NCI-H345 (cell line): ENCODE measurements at regions not wholly inside any gene's neighbourhood (a gene's known extent, or its start where the extent isn't known, plus 50 kb on each side); places are given as distances from the start of the nearest gene placed in this dataset.
"Not testable (repeated sequence)": the region's sequence is repeated elsewhere in the genome, so short reads cannot be mapped to it uniquely, and the experiment has no call there.

Experiments used
- DNase-seq: peaks from one replicate; lab custom pipeline; 2025; lab: John Stamatoyannopoulos, UW

GRCh38 chr12:47610686-47611252 lies 95.1 kb downstream of the RPAP3 start:
- DNase-seq = no peak

- DNase-seq = no peak
These were observed 96.0 kb downstream of the RPAP3 start for GRCh38 chr12:47609806-47610205.

GRCh38 chr12:47608671-47609070 lies 97.2 kb downstream of the RPAP3 start:
- DNase-seq = not testable (repeated sequence)

- no peak for DNase-seq
These were observed 101.5 kb downstream of the RPAP3 start for GRCh38 chr12:47604221-47604873.

- DNase-seq = no peak
These were observed 102.8 kb downstream of the RPAP3 start for GRCh38 chr12:47602949-47603558.

GRCh38 chr12:47602325-47602724 lies 103.5 kb downstream of the RPAP3 start:
- DNase-seq = no peak

GRCh38 chr12:47601071-47601470 lies 104.8 kb downstream of the RPAP3 start:
- DNase-seq = no peak

GRCh38 chr12:47591795-47592194 lies 114.0 kb downstream of the RPAP3 start:
- no peak for DNase-seq

GRCh38 chr12:47591361-47591791 lies 114.5 kb downstream of the RPAP3 start:
- DNase-seq = no peak

- no peak for DNase-seq
These were observed 115.0 kb downstream of the RPAP3 start for GRCh38 chr12:47590771-47591360.

GRCh38 chr12:47586952-47587669 lies 118.7 kb downstream of the RPAP3 start:
- no peak for DNase-seq

- DNase-seq = no peak
These were observed 120.3 kb downstream of the RPAP3 start for GRCh38 chr12:47585507-47585906.

GRCh38 chr12:47578836-47579235 lies 127.0 kb downstream of the RPAP3 start:
- no peak for DNase-seq

GRCh38 chr12:47577206-47577989 lies 128.4 kb downstream of the RPAP3 start:
- DNase-seq = peak; percentile 1

GRCh38 chr12:47576289-47576945 lies 129.4 kb downstream of the RPAP3 start:
- DNase-seq = peak; percentile 12

GRCh38 chr12:47574252-47575021 lies 131.4 kb downstream of the RPAP3 start:
- DNase-seq = no peak

- no peak for DNase-seq
These were observed 132.6 kb downstream of the RPAP3 start for GRCh38 chr12:47573146-47573659.

- no peak for DNase-seq
These were observed 135.7 kb downstream of the RPAP3 start for GRCh38 chr12:47570151-47570550.

- DNase-seq = no peak
These were observed 143.6 kb downstream of the RPAP3 start for GRCh38 chr12:47562201-47562600.

GRCh38 chr12:47561746-47562145 lies 144.1 kb downstream of the RPAP3 start:
- DNase-seq = no peak
